OCI-M2 (cell line): ENCODE measurements at regions not wholly inside any gene's neighbourhood (a gene's known extent, or its start where the extent isn't known, plus 50 kb on each side); places are given as distances from the start of the nearest gene placed in this dataset.

ENCODE experiments used
- DNase-seq: peaks from one replicate; lab custom pipeline; 2025; ENCODE audit not compliant: unreplicated experiment; lab: John Stamatoyannopoulos, UW

GRCh38 chr18:67381608-67382150 lies 134.8 kb downstream of the DSEL start:
- DNase-seq: no peak

- DNase-seq: no peak
These were observed 135.7 kb downstream of the DSEL start for GRCh38 chr18:67380867-67381266.

GRCh38 chr18:67379981-67380380 lies 136.5 kb downstream of the DSEL start:
- DNase-seq: no peak

- no peak for DNase-seq
These were observed 140.1 kb downstream of the DSEL start for GRCh38 chr18:67376372-67376771.

GRCh38 chr18:67373636-67374035 lies 142.9 kb downstream of the DSEL start:
- no peak for DNase-seq

GRCh38 chr18:67367540-67367939 lies 149.0 kb downstream of the DSEL start:
- DNase-seq: no peak

- DNase-seq: no peak
These were observed 152.8 kb downstream of the DSEL start for GRCh38 chr18:67363694-67364093.

- no peak for DNase-seq
These were observed 153.6 kb downstream of the DSEL start for GRCh38 chr18:67362906-67363305.

GRCh38 chr18:67359873-67360838 lies 156.4 kb downstream of the DSEL start:
- DNase-seq: peak; percentile 27

- no peak for DNase-seq
These were observed 157.6 kb downstream of the DSEL start for GRCh38 chr18:67358947-67359346.

- DNase-seq: no peak
These were observed 161.8 kb downstream of the DSEL start for GRCh38 chr18:67354692-67355091.

GRCh38 chr18:67354091-67354490 lies 162.4 kb downstream of the DSEL start:
- no peak for DNase-seq

- DNase-seq: no peak
These were observed 169.1 kb downstream of the DSEL start for GRCh38 chr18:67347438-67347837.

- DNase-seq: no peak
These were observed 174.4 kb downstream of the DSEL start for GRCh38 chr18:67342159-67342558.

GRCh38 chr18:67337696-67338095 lies 178.8 kb downstream of the DSEL start:
- DNase-seq: no peak

GRCh38 chr18:67331857-67332256 lies 184.7 kb downstream of the DSEL start:
- DNase-seq: no peak

- DNase-seq: no peak
These were observed 197.4 kb downstream of the DSEL start for GRCh38 chr18:67319109-67319508.

- no peak for DNase-seq
These were observed 197.9 kb downstream of the DSEL start for GRCh38 chr18:67318651-67319050.

GRCh38 chr18:67310826-67311225 lies 205.7 kb downstream of the DSEL start:
- DNase-seq: no peak

- DNase-seq: no peak
These were observed 207.7 kb downstream of the DSEL start for GRCh38 chr18:67308819-67309218.

- DNase-seq: no peak
These were observed 211.1 kb downstream of the DSEL start for GRCh38 chr18:67305466-67305865.

GRCh38 chr18:67302043-67302442 lies 214.5 kb downstream of the DSEL start:
- DNase-seq: no peak
